H1 (cell line): ENCODE measurements at regions not wholly inside any gene's neighbourhood (a gene's known extent, or its start where the extent isn't known, plus 50 kb on each side); places are given as distances from the start of the nearest gene placed in this dataset.

Experiments used
- CTCF ChIA-PET: fragments of 300-600 bp; sonication (Branson Sonifier 250); formaldehyde crosslinking; loops from one replicate; lab custom pipeline; 2021; ENCODE audit not compliant: partially characterized antibody; lab: Charles Lee
- POLR2A ChIA-PET: fragments of 300-600 bp; sonication (Branson Sonifier 250); formaldehyde crosslinking; loops from one replicate; lab custom pipeline; 2021; ENCODE audit warnings: inconsistent platforms; ENCODE audit not compliant: partially characterized antibody; lab: Charles Lee
- DNase-seq, 2 experiments: peaks; one replicate each; pipeline versions ENCODE4 v3.0.0 to v3.0.0-alpha.2; 2010 to 2022; ENCODE audit warnings: low spot score in 2 of 2, low read depth in 1 of 2, mixed read lengths in 1 of 2
- FAIRE-seq: peaks from 2 replicates; lab custom pipeline; 2011; peaks lifted over from hg19 to GRCh38; lab: Jason Lieb, UNC
- H2AFZ ChIP-seq: 2 replicates; pipeline ENCODE4 v1.8.1; 2012; ENCODE audit warnings: low read length, inconsistent platforms
- H2AK5ac ChIP-seq: 2 replicates; pipeline ENCODE4 v1.6.1; 2013; ENCODE audit warnings: low read depth, low read length
- H2BK120ac ChIP-seq: replicated peaks from 2 replicates; pipeline ENCODE3; 2013; ENCODE audit warnings: low read depth, low read length, inconsistent platforms
- H2BK12ac ChIP-seq: 2 replicates; pipeline ENCODE4 v1.6.1; 2013; ENCODE audit warnings: low read depth, low read length
- H2BK15ac ChIP-seq: 2 replicates; pipeline ENCODE4 v1.6.1; 2013; ENCODE audit warnings: low read length
- H2BK20ac ChIP-seq: 2 replicates; pipeline ENCODE4 v1.6.1; 2013; ENCODE audit warnings: low read length
- H2BK5ac ChIP-seq: 2 replicates; pipeline ENCODE4 v1.6.1; 2013; ENCODE audit warnings: low read depth, low read length
- H3K14ac ChIP-seq: 2 replicates; pipeline ENCODE4 v1.6.1; 2013; ENCODE audit warnings: inconsistent platforms; ENCODE audit not compliant: insufficient read length
- H3K18ac ChIP-seq: 2 replicates; pipeline ENCODE4 v1.6.1; 2013; ENCODE audit warnings: low read length; ENCODE audit errors: extremely low read depth
- H3K23ac ChIP-seq: 2 replicates; pipeline ENCODE4 v1.6.1; 2013; ENCODE audit warnings: inconsistent platforms; ENCODE audit not compliant: insufficient read length
- H3K23me2 ChIP-seq: 2 replicates; pipeline ENCODE4 v1.6.1; 2013; ENCODE audit warnings: low read depth, low read length
- H3K27ac ChIP-seq: 2 replicates; pipeline ENCODE4 v1.6.1; 2011; ENCODE audit warnings: low read depth, low read length, inconsistent platforms
- H3K27me3 ChIP-seq, 4 experiments: replicated peaks in 1 of 4; 1 replicate in 1 of 4; 2 replicates in 3 of 4; pipeline versions ENCODE4 v1.6.1 to v1.8.1; 2011 to 2013; ENCODE audit warnings: low read length in 3 of 4, mild to moderate bottlenecking in 3 of 4, inconsistent platforms in 2 of 4, mixed read lengths in 2 of 4, moderate library complexity in 1 of 4; ENCODE audit not compliant: control insufficient read depth in 3 of 4, insufficient read depth in 3 of 4; ENCODE audit errors: extremely low read depth in 1 of 4
- H3K36me3 ChIP-seq, 4 experiments: 2 replicates each; pipeline versions ENCODE4 v1.6.1 to v1.8.1; 2011 to 2013; ENCODE audit warnings: mild to moderate bottlenecking in 4 of 4, low read length in 3 of 4, moderate library complexity in 2 of 4, control low read depth in 1 of 4, inconsistent platforms in 1 of 4; ENCODE audit not compliant: insufficient read depth in 4 of 4, control insufficient read depth in 2 of 4
- H3K4ac ChIP-seq: replicated peaks from 2 replicates; pipeline ENCODE3; 2013; ENCODE audit warnings: low read length, low read depth, mixed read lengths, inconsistent platforms; ENCODE audit not compliant: insufficient read length
- H3K4me1 ChIP-seq, 4 experiments: replicated peaks in 1 of 4; 1 replicate in 1 of 4; 2 replicates in 3 of 4; pipeline versions ENCODE4 v1.6.1 to v1.8.1; 2011 to 2013; ENCODE audit warnings: low read length in 3 of 4, inconsistent platforms in 2 of 4, mixed read lengths in 1 of 4; ENCODE audit not compliant: insufficient read depth in 4 of 4, control insufficient read depth in 3 of 4
- H3K4me2 ChIP-seq, 2 experiments: 2 replicates each; pipeline versions ENCODE4 v1.6.1 to v1.8.1; 2011 to 2013; ENCODE audit warnings: low read depth in 2 of 2, low read length in 2 of 2, control low read depth in 1 of 2, inconsistent platforms in 1 of 2, mild to moderate bottlenecking in 1 of 2; ENCODE audit not compliant: insufficient read depth in 1 of 2
- H3K4me3 ChIP-seq, 4 experiments: fragments of 200-600, 300-600 bp in 1 of 4; sonication (generic), shearing (Covaris generic), sonication (Bioruptor Twin) in 1 of 4; 2 replicates each; pipeline versions ENCODE4 v1.5.1 to v1.8.1; 2011 to 2016; ENCODE audit warnings: low read length in 4 of 4, low read depth in 3 of 4, control low read depth in 2 of 4, inconsistent platforms in 2 of 4, mild to moderate bottlenecking in 2 of 4, mixed read lengths in 1 of 4, moderate library complexity in 1 of 4; ENCODE audit not compliant: insufficient read depth in 2 of 4; ENCODE audit errors: extremely low read depth in 1 of 4
- H3K56ac ChIP-seq: replicated peaks from 2 replicates; pipeline ENCODE3; 2013; ENCODE audit warnings: low read depth, mild to moderate bottlenecking, mixed read lengths, low read length, inconsistent platforms; ENCODE audit not compliant: insufficient read length
- H3K79me1 ChIP-seq: 2 replicates; pipeline ENCODE4 v1.6.1; 2013; ENCODE audit warnings: low read depth, low read length, control low read depth
- H3K79me2 ChIP-seq, 2 experiments: 2 replicates each; pipeline versions ENCODE4 v1.6.1 to v1.8.1; 2012 to 2013; ENCODE audit warnings: low read length in 2 of 2, mild to moderate bottlenecking in 2 of 2, inconsistent platforms in 1 of 2; ENCODE audit not compliant: insufficient read depth in 2 of 2, control insufficient read depth in 1 of 2
- H3K9ac ChIP-seq, 4 experiments: replicated peaks in 1 of 4; 1 replicate in 1 of 4; 2 replicates in 3 of 4; pipeline versions ENCODE4 v1.6.1 to v1.8.1; 2011 to 2013; ENCODE audit warnings: low read depth in 3 of 4, low read length in 3 of 4, control low read depth in 2 of 4, mild to moderate bottlenecking in 2 of 4, moderate library complexity in 2 of 4, inconsistent platforms in 1 of 4; ENCODE audit errors: extremely low read depth in 1 of 4
- H3K9me3 ChIP-seq, 2 experiments: 2 replicates each; pipeline versions ENCODE4 v1.6.1 to v1.8.1; 2012 to 2013; ENCODE audit warnings: mild to moderate bottlenecking in 2 of 2, moderate library complexity in 2 of 2, control low read depth in 1 of 2, inconsistent platforms in 1 of 2, low read depth in 1 of 2, low read length in 1 of 2, mixed read lengths in 1 of 2; ENCODE audit not compliant: insufficient read depth in 2 of 2
- H4K20me1 ChIP-seq, 2 experiments: replicated peaks in 1 of 2; 2 replicates each; pipeline versions ENCODE3 to v1.8.1; 2011 to 2013; ENCODE audit warnings: inconsistent platforms in 2 of 2, low read length in 2 of 2, mild to moderate bottlenecking in 1 of 2; ENCODE audit not compliant: insufficient read depth in 2 of 2, control insufficient read depth in 1 of 2
- H4K5ac ChIP-seq: 2 replicates; pipeline ENCODE4 v1.6.1; 2013; ENCODE audit warnings: low read length, low read depth, mixed read lengths, inconsistent platforms; ENCODE audit not compliant: insufficient read length
- H4K8ac ChIP-seq: 2 replicates; pipeline ENCODE4 v1.8.0; 2013; ENCODE audit warnings: mild to moderate bottlenecking, moderate library complexity, low read length, inconsistent platforms; ENCODE audit not compliant: insufficient read depth; ENCODE audit errors: extremely low read depth
- H4K91ac ChIP-seq: replicated peaks from 2 replicates; pipeline ENCODE3; 2013; ENCODE audit warnings: low read length, mixed read lengths, inconsistent platforms; ENCODE audit not compliant: insufficient read length
- ATF3 ChIP-seq: IDR thresholded peaks from 2 replicates; pipeline ENCODE4 v1.6.1; 2011; ENCODE audit warnings: low read depth, mild to moderate bottlenecking, low read length; ENCODE audit not compliant: insufficient read depth
- CEBPB ChIP-seq: IDR thresholded peaks from 2 replicates; pipeline ENCODE4 v1.6.1; 2012; ENCODE audit warnings: low read depth, low read length
- EGR1 ChIP-seq: IDR thresholded peaks from 2 replicates; pipeline ENCODE4 v1.6.1; 2011; ENCODE audit warnings: low read depth, low read length, borderline replicate concordance
- EZH2 ChIP-seq: fragments of 200-600 bp; sonication (generic); IDR thresholded peaks from 2 replicates; pipeline ENCODE4 v1.7.1; 2012; ENCODE audit warnings: low read depth, mild to moderate bottlenecking, moderate library complexity, low read length, inconsistent platforms; ENCODE audit not compliant: severe bottlenecking
- KDM1A ChIP-seq: fragments of 200-600, 300-600 bp; sonication (generic); IDR thresholded peaks from 2 replicates; pipeline ENCODE4 v1.7.1; 2016; ENCODE audit warnings: mild to moderate bottlenecking, low read length, borderline replicate concordance
- NANOG ChIP-seq: IDR thresholded peaks from 2 replicates; pipeline ENCODE4 v1.6.1; 2011; ENCODE audit warnings: low read length, low read depth, mild to moderate bottlenecking, inconsistent platforms; ENCODE audit not compliant: insufficient read depth, poor library complexity, severe bottlenecking
- NRF1 ChIP-seq: IDR thresholded peaks from 2 replicates; pipeline ENCODE4 v1.6.1; 2011; ENCODE audit warnings: mild to moderate bottlenecking, low read depth, low read length, improper control_type of control experiment
- POLR2A ChIP-seq, 2 experiments: IDR thresholded peaks; 1 replicate in 1 of 2; 2 replicates in 1 of 2; pipeline ENCODE4 v1.6.1; 2011; ENCODE audit warnings: low read depth in 2 of 2, low read length in 2 of 2, mild to moderate bottlenecking in 2 of 2; ENCODE audit errors: control extremely low read depth in 1 of 2
- POLR2AphosphoS5 ChIP-seq: IDR thresholded peaks from 2 replicates; pipeline ENCODE4 v1.6.1; 2011; ENCODE audit warnings: low read depth, low read length
- SP2 ChIP-seq: IDR thresholded peaks from 2 replicates; pipeline ENCODE4 v1.6.1; 2012; ENCODE audit warnings: mild to moderate bottlenecking, low read length, inconsistent platforms
- SP4 ChIP-seq: IDR thresholded peaks from 2 replicates; pipeline ENCODE4 v1.6.1; 2012; ENCODE audit warnings: low read length, inconsistent platforms
- SUZ12 ChIP-seq: fragments of 200-600 bp; sonication (generic); IDR thresholded peaks from 2 replicates; pipeline ENCODE4 v1.6.1; 2012; ENCODE audit warnings: mild to moderate bottlenecking, inconsistent platforms, low read length, moderate library complexity, mixed read lengths
- TEAD4 ChIP-seq: IDR thresholded peaks from 2 replicates; pipeline ENCODE4 v1.6.1; 2012; ENCODE audit warnings: low read depth, low read length, inconsistent platforms, mixed read lengths
- WGBS, 2 experiments: shearing (Covaris generic) in 1 of 2; methylation state at CpG; one replicate each; pipeline versions ENCODE4 v1.1.6 to v1.1.7; 2013 to 2015; ENCODE audit warnings: low lambda C conversion rate in 2 of 2, mixed read lengths in 2 of 2, inconsistent platforms in 1 of 2, low coverage in 1 of 2, missing lambda C conversion rate in 1 of 2; ENCODE audit not compliant: insufficient replicate concordance in 2 of 2, insufficient coverage in 1 of 2, insufficient read length in 1 of 2; ENCODE audit errors: extremely low coverage in 1 of 2, missing lambda C conversion rate in 1 of 2; 5-methylcytosine and 5-hydroxymethylcytosine counted together

GRCh38 chr5:122629121-122629677 is 145.7 kb upstream of the SNX2 start:
- 91% methylated on average over 6 of the region's 7 CpGs; no CpG with 5 or more reads in 1 of the 2 experiments for WGBS, 2 experiments
- Histone ChIP-seq H4K8ac (no peak overlapping the region), H2BK5ac (no peak overlapping the region), H3K4me2 (no peak overlapping the region), H3K4me3 (no peak overlapping the region), H3K4ac (no peak overlapping the region), H3K27me3 (no peaks in the 10 kb centered on the region), H3K23me2 (no peaks in the 10 kb centered on the region), H3K27ac (no peak overlapping the region), H3K14ac (no peak overlapping the region), H2BK20ac (no peak overlapping the region), H4K5ac (no peak overlapping the region), H3K79me2 (no peaks in the 10 kb centered on the region), H3K23ac (no peak overlapping the region), H4K91ac (no peak overlapping the region), H2BK15ac (no peak overlapping the region), H3K56ac (no peak overlapping the region), H3K79me1 (no peaks in the 10 kb centered on the region)
- POLR2A ChIA-PET, result no interaction called here
- FAIRE-seq (no peak), DNase-seq (no peak)
- TF ChIP-seq TEAD4, result no peak
- TF ChIP-seq NANOG, result no peak
- no peak for TF ChIP-seq NRF1
- no peak for TF ChIP-seq KDM1A
- TF ChIP-seq EGR1, result no peak
- TF ChIP-seq ATF3, result no peak
- TF ChIP-seq POLR2A (IDR thresholded peaks at IDR 0.05; ENCODE audit: control extremely low read depth in 1 of 2, low read depth in 2 of 2, low read length in 2 of 2), result no peak
- TF ChIP-seq POLR2AphosphoS5, result no peak
- no peak for TF ChIP-seq EZH2
- no peak for TF ChIP-seq CEBPB
- TF ChIP-seq SP4, result no peak
- TF ChIP-seq SP2, result no peak
- no peak for TF ChIP-seq SUZ12
- TF ChIP-seq, all 59 proteins: peak for 0
- CTCF ChIA-PET, result interaction anchor here (1.8 kb wide), 1 partner anchor 10 kb away, joined by 4 read pairs; no protein-coding TSS in a partner anchor
- Histone ChIP-seq H2BK120ac (no peak overlapping the region), H2AK5ac (no peak overlapping the region), H3K9ac (no peak overlapping the region), H3K4me1 (no peaks in the 10 kb centered on the region), H4K20me1 (no peaks in the 10 kb centered on the region), H3K18ac (no peak overlapping the region), H2BK12ac (no peak overlapping the region), H2AFZ (no peak overlapping the region), H3K36me3 (no peaks in the 10 kb centered on the region), H3K9me3 (peaks cover 0 to 1% of the 10 kb centered on the region in 2 experiments; a peak in 2 of 4 replicates)
